K562 (cell line): ENCODE measurements at regions not wholly inside any gene's neighbourhood (a gene's known extent, or its start where the extent isn't known, plus 50 kb on each side); places are given as distances from the start of the nearest gene placed in this dataset.
A peak's percentile ranks its signal among the peaks of the same experiment; 100 is the strongest.

Experiments
- ATAC-seq: fragments of 200-7000 bp; cut with Tn5 transposase; 3 replicates; pipeline ENCODE4 v1.9.1; 2020; ENCODE audit warnings: moderate library complexity
- BruUV-seq: library from RNA; stranded (reverse); fragments of 400-500 nt; replicated peaks from 2 replicates; lab custom pipeline; 2021; lab: Mats Ljungman, UMichigan
- CTCF ChIA-PET: fragments of 300-600 bp; formaldehyde crosslinking; extraction: SDS; loops from one replicate; lab custom pipeline; 2021; ENCODE audit warnings: low intra/inter-chr PET ratio; lab: Yijun Ruan, JAX
- POLR2A ChIA-PET: fragments of 300-600, 350-650 bp; sonication (Branson Sonifier 250); formaldehyde crosslinking; extraction: SDS; loops from one replicate; lab custom pipeline; 2021; ENCODE audit warnings: antibody characterized with exemption, inconsistent platforms; lab: Yijun Ruan, JAX
- DNase-seq, 4 experiments: peaks; one replicate each; pipeline versions ENCODE4 v3.0.0 to v3.0.0-alpha.2; 2011 to 2018; ENCODE audit warnings: low spot score in 3 of 4, mixed read lengths in 3 of 4; ENCODE audit errors: extremely low read depth in 1 of 4
- FAIRE-seq: peaks from 2 replicates; lab custom pipeline; 2011; peaks lifted over from hg19 to GRCh38; lab: Jason Lieb, UNC
- H2AFZ ChIP-seq: 2 replicates; pipeline ENCODE4 v1.6.0; 2011; ENCODE audit warnings: low read depth, low read length, control low read depth, inconsistent platforms
- H3K27ac ChIP-seq: fragments of 200-600 bp; 3 replicates; pipeline ENCODE4 v1.8.0; 2011; ENCODE audit warnings: low read depth, mild to moderate bottlenecking, control low read depth, inconsistent platforms, low read length, moderate library complexity, mixed read lengths; ENCODE audit errors: extremely low read depth
- H3K27me3 ChIP-seq, 2 experiments: fragments of 300-600 bp in 1 of 2; 2 replicates in 1 of 2; 3 replicates in 1 of 2; pipeline versions ENCODE4 v1.6.0 to v1.8.0; 2011; ENCODE audit warnings: inconsistent platforms in 2 of 2, low read length in 2 of 2, mild to moderate bottlenecking in 1 of 2, mixed read lengths in 1 of 2, moderate library complexity in 1 of 2; ENCODE audit not compliant: control insufficient read depth in 2 of 2, insufficient read depth in 2 of 2
- H3K36me3 ChIP-seq: fragments of 300-600 bp; 3 replicates; pipeline ENCODE4 v1.8.0; 2011; ENCODE audit warnings: mild to moderate bottlenecking, low read length, inconsistent platforms; ENCODE audit not compliant: control insufficient read depth, insufficient read depth
- H3K4me1 ChIP-seq, 2 experiments: fragments of 200-600 bp in 1 of 2; replicated peaks in 1 of 2; 2 replicates in 1 of 2; 3 replicates in 1 of 2; pipeline versions ENCODE4 v1.5.1 to v1.8.0; 2011; ENCODE audit warnings: inconsistent platforms in 2 of 2, low read length in 2 of 2, mild to moderate bottlenecking in 1 of 2, mixed read lengths in 1 of 2, moderate library complexity in 1 of 2; ENCODE audit not compliant: control insufficient read depth in 2 of 2, insufficient read depth in 2 of 2
- H3K4me2 ChIP-seq: 2 replicates; pipeline ENCODE4 v1.6.1; 2011; ENCODE audit warnings: low read length, control low read depth, inconsistent platforms, mixed read lengths; ENCODE audit not compliant: insufficient read depth
- H3K4me3 ChIP-seq: fragments of 200-600 bp; sonication (generic), shearing (Covaris generic); 2 replicates; pipeline ENCODE4 v1.5.1; 2016; ENCODE audit warnings: control low read depth, inconsistent platforms
- H3K79me2 ChIP-seq: fragments of 200-600 bp; 3 replicates; pipeline ENCODE4 v1.8.0; 2011; ENCODE audit warnings: low read length, inconsistent platforms; ENCODE audit not compliant: control insufficient read depth, insufficient read depth
- H3K9ac ChIP-seq, 2 experiments: 2 replicates each; pipeline versions ENCODE4 v1.6.0 to v1.6.1; 2011; ENCODE audit warnings: low read depth in 2 of 2, low read length in 2 of 2, control low read depth in 1 of 2, inconsistent platforms in 1 of 2, mild to moderate bottlenecking in 1 of 2, mixed read lengths in 1 of 2; ENCODE audit not compliant: insufficient read depth in 1 of 2
- H3K9me1 ChIP-seq: one replicate; pipeline ENCODE4 v1.6.0; 2011; ENCODE audit warnings: inconsistent platforms, mild to moderate bottlenecking, low read length, moderate library complexity; ENCODE audit not compliant: control insufficient read depth, insufficient read depth
- H3K9me3 ChIP-seq: replicated peaks from 2 replicates; pipeline ENCODE4 v1.5.1; 2011; ENCODE audit warnings: low read depth, low read length, inconsistent platforms; ENCODE audit not compliant: control insufficient read depth, insufficient read depth
- H4K20me1 ChIP-seq: replicated peaks from 2 replicates; pipeline ENCODE4 v1.6.1; 2011; ENCODE audit warnings: low read length, inconsistent platforms, mixed read lengths; ENCODE audit not compliant: control insufficient read depth, insufficient read depth
- BCOR ChIP-seq: fragments of 450-650 bp; IDR thresholded peaks from 2 replicates; pipeline ENCODE4 v1.6.1; 2016
- NKRF ChIP-seq: fragments of 450-650 bp; IDR thresholded peaks from 2 replicates; pipeline ENCODE4 v1.6.1; 2016; ENCODE audit warnings: borderline replicate concordance
- SIX5 ChIP-seq, 2 experiments: IDR thresholded peaks; 2 replicates each; pipeline ENCODE4 v1.6.1; 2011; ENCODE audit warnings: low read length in 2 of 2, borderline replicate concordance in 1 of 2, low read depth in 1 of 2, mild to moderate bottlenecking in 1 of 2, moderate library complexity in 1 of 2; ENCODE audit not compliant: insufficient read depth in 1 of 2
- WGBS: fragments of 100-300 bp; shearing (Covaris generic); methylation state at CpG from one replicate; pipeline ENCODE4 v1.1.6; 2016; ENCODE audit warnings: low coverage, mixed read lengths; ENCODE audit not compliant: insufficient coverage; ENCODE audit errors: missing lambda C conversion rate; 5-methylcytosine and 5-hydroxymethylcytosine counted together
- in situ Hi-C: fragments of 300-500 bp; cut with MboI; formaldehyde crosslinking; loops from 4 replicates; pipeline ENCODE4 v1.15.0; 2018; ENCODE audit warnings: inconsistent platforms, mixed read lengths
- intact Hi-C: fragments of 100-400 bp; cut with micrococcal nuclease; formaldehyde crosslinking; loops from 2 replicates; pipeline ENCODE4 v1.14.2; 2022

DNA sequence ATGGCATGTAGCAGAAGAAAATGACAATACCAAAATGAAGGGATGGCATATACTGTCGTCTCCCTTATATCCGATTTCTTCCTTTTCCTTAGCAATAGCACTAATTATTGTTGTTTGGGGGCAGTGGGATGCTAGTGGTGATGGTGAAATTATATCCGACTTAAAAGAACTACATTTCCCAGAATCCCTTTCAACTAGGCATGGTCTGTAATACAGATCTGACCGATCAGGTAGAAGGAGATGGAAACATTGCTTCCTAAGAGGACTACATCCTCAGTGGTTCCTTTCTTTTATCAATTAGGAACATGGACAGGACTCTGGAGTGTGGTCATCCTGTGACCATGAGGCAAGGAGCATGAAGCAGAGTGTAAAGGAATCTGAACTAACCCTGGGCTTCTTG, 532.6 kb downstream of the CBLN4 start (continued):
- TF ChIP-seq SIX5 (IDR thresholded peaks at IDR 0.05; ENCODE audit: borderline replicate concordance in 1 of 2, insufficient read depth in 1 of 2, low read depth in 1 of 2, low read length in 2 of 2): peak; percentile 12 to 14; a peak in 2 of 4 replicates
- TF ChIP-seq, all 486 proteins: peak for 5

- no TSS peak for BruUV-seq
- H3K36me3 ChIP-seq: no peaks in the 10 kb centered on the region
Observed at GRCh38 chr20:55471052-55472006, 534.0 kb downstream of the CBLN4 start.

More at GRCh38 chr20:55471052-55472006, 534.0 kb downstream of the CBLN4 start:
- H3K9ac ChIP-seq: no peak overlapping the region
- FAIRE-seq: no peak
- TF ChIP-seq NKRF (no peak), BCOR (no peak)
- TF ChIP-seq, all 486 proteins: peak for 0
- in situ Hi-C loops: loop anchor here (10.0 kb wide), 1 partner anchor 1237 kb away; no protein-coding TSS in a partner anchor
- Histone ChIP-seq H2AFZ (no peak overlapping the region), H3K79me2 (no peaks in the 10 kb centered on the region), H3K27me3 (no peaks in the 10 kb centered on the region), H3K4me3 (no peak overlapping the region), H3K9me1 (no peaks in the 10 kb centered on the region), H3K4me2 (no peak overlapping the region), H3K27ac (no peak overlapping the region), H4K20me1 (no peaks in the 10 kb centered on the region), H3K4me1 (no peaks in the 10 kb centered on the region), H3K9me3 (no peaks in the 10 kb centered on the region)
- POLR2A ChIA-PET: no interaction called here
- CTCF ChIA-PET: no interaction called here
- no peak for DNase-seq
- intact Hi-C loops: no loop called here
- ATAC-seq: no peak
- 1% methylated on average over 7 of the region's 7 CpGs for WGBS
